Liver (tissue), 8 donors: ENCODE measurements at regions not wholly inside any gene's neighbourhood (a gene's known extent, or its start where the extent isn't known, plus 50 kb on each side); places are given as distances from the start of the nearest gene placed in this dataset.

Source experiments
- DNase-seq: peaks from one replicate; pipeline ENCODE4 v3.0.0-alpha.2; 2017; ENCODE audit warnings: low spot score
- H3K27ac ChIP-seq, 2 donors: one replicate each; pipeline ENCODE4 v1.7.0; 2013; ENCODE audit warnings: inconsistent platforms in 2 of 2, low read length in 2 of 2, control low read depth in 1 of 2, low read depth in 1 of 2, mild to moderate bottlenecking in 1 of 2
- H3K27me3 ChIP-seq, 4 donors: one replicate each; pipeline versions ENCODE4 v1.6.1 to v1.7.0; 2013; ENCODE audit warnings: low read length in 3 of 4, inconsistent platforms in 1 of 4, mild to moderate bottlenecking in 1 of 4, moderate library complexity in 1 of 4; ENCODE audit not compliant: control insufficient read depth in 4 of 4, insufficient read depth in 4 of 4
- H3K36me3 ChIP-seq, 4 donors: one replicate each; pipeline versions ENCODE4 v1.6.1 to v1.7.0; 2013; ENCODE audit warnings: low read length in 3 of 4, mild to moderate bottlenecking in 3 of 4, low read depth in 1 of 4, moderate library complexity in 1 of 4; ENCODE audit not compliant: control insufficient read depth in 4 of 4, insufficient read depth in 3 of 4
- H3K4me1 ChIP-seq, 4 donors: one replicate each; pipeline versions ENCODE4 v1.6.1 to v1.7.0; 2013; ENCODE audit warnings: low read length in 3 of 4, mild to moderate bottlenecking in 3 of 4, moderate library complexity in 1 of 4; ENCODE audit not compliant: control insufficient read depth in 4 of 4, insufficient read depth in 4 of 4
- H3K4me3 ChIP-seq, 3 donors: one replicate each; pipeline versions ENCODE4 v1.6.1 to v1.7.0; 2013; ENCODE audit warnings: low read length in 3 of 3, control low read depth in 1 of 3, low read depth in 1 of 3, mild to moderate bottlenecking in 1 of 3
- H3K9ac ChIP-seq, 2 donors: one replicate each; pipeline ENCODE4 v1.7.0; 2013; ENCODE audit warnings: low read length in 2 of 2, mild to moderate bottlenecking in 2 of 2, moderate library complexity in 2 of 2, control low read depth in 1 of 2, low read depth in 1 of 2
- H3K9me3 ChIP-seq, 4 donors: one replicate each; pipeline versions ENCODE4 v1.6.1 to v1.7.0; 2013; ENCODE audit warnings: low read length in 3 of 4; ENCODE audit not compliant: control insufficient read depth in 4 of 4
- EGR1 ChIP-seq, 2 donors: IDR thresholded peaks; 2 replicates each; pipeline ENCODE4 v1.6.1; 2016 to 2018; ENCODE audit warnings: antibody characterized with exemption in 2 of 2, low read depth in 2 of 2
- FOXA1 ChIP-seq: IDR thresholded peaks from 2 replicates; pipeline ENCODE4 v1.6.1; 2016; ENCODE audit warnings: antibody characterized with exemption
- FOXA2 ChIP-seq: IDR thresholded peaks from 2 replicates; pipeline ENCODE4 v1.6.1; 2016; ENCODE audit warnings: antibody characterized with exemption
- GABPA ChIP-seq, 2 donors: IDR thresholded peaks in 1 of 2; conservative IDR thresholded peaks in 1 of 2; 2 replicates each; pipeline ENCODE4 v1.6.1; 2016; ENCODE audit warnings: antibody characterized with exemption in 2 of 2, mild to moderate bottlenecking in 1 of 2, moderate library complexity in 1 of 2
- HNF4A ChIP-seq, 2 donors: conservative IDR thresholded peaks; 2 replicates each; pipeline ENCODE4 v1.6.1; 2016; ENCODE audit warnings: antibody characterized with exemption in 2 of 2, mild to moderate bottlenecking in 2 of 2
- HNF4G ChIP-seq: IDR thresholded peaks from 2 replicates; pipeline ENCODE4 v1.6.1; 2016; ENCODE audit warnings: antibody characterized with exemption
- JUND ChIP-seq, 2 donors: IDR thresholded peaks; 2 replicates each; pipeline ENCODE4 v1.6.1; 2016; ENCODE audit warnings: antibody characterized with exemption in 2 of 2
- NR2F2 ChIP-seq: IDR thresholded peaks from 2 replicates; pipeline ENCODE4 v1.6.1; 2016; ENCODE audit warnings: antibody characterized with exemption
- RAD21 ChIP-seq, 2 donors: IDR thresholded peaks; 2 replicates each; pipeline ENCODE4 v1.6.1; 2016; ENCODE audit warnings: antibody characterized with exemption in 2 of 2, mild to moderate bottlenecking in 2 of 2
- RXRA ChIP-seq, 2 donors: IDR thresholded peaks; 2 replicates each; pipeline ENCODE4 v1.6.1; 2017 to 2018; ENCODE audit warnings: antibody characterized with exemption in 2 of 2, mild to moderate bottlenecking in 1 of 2
- SP1 ChIP-seq: IDR thresholded peaks from 2 replicates; pipeline ENCODE4 v1.6.1; 2018; ENCODE audit warnings: antibody characterized with exemption, mild to moderate bottlenecking
- TAF1 ChIP-seq: conservative IDR thresholded peaks from 2 replicates; pipeline ENCODE4 v1.6.1; 2016; ENCODE audit warnings: antibody characterized with exemption, mild to moderate bottlenecking
- WGBS: extraction: QIAGEN DNeasy Blood & Tissue Kit; methylation state at CpG from one replicate; pipeline ENCODE4 v1.1.7; 2013; 5-methylcytosine and 5-hydroxymethylcytosine counted together
- TF ChIP-seq, protein P1 (sequence below): fragments of 150-350 bp; IDR thresholded peaks from 2 replicates; pipeline ENCODE4 v1.5.1; 2017; ENCODE audit warnings: improper control_type of control experiment, low read depth, low read length; ENCODE audit not compliant: missing input control
- TF ChIP-seq, protein P2 (sequence below): IDR thresholded peaks from 2 replicates; pipeline ENCODE4 v1.6.1; 2016; ENCODE audit warnings: antibody characterized with exemption
- TF ChIP-seq, protein P3 (sequence below): IDR thresholded peaks from 2 replicates; pipeline ENCODE4 v1.6.1; 2016; ENCODE audit warnings: antibody characterized with exemption
- TF ChIP-seq, protein P4 (sequence below): IDR thresholded peaks from 2 replicates; pipeline ENCODE4 v1.6.1; 2016; ENCODE audit warnings: antibody characterized with exemption
- TF ChIP-seq, protein P5 (sequence below): IDR thresholded peaks from 2 replicates; pipeline ENCODE4 v1.6.1; 2016; ENCODE audit warnings: antibody characterized with exemption, mild to moderate bottlenecking
- donor health status: healthy.
- donor health status: healthy.
- donor health status: healthy.
- donor health status: healthy.
- donor health status: healthy.

DNA sequence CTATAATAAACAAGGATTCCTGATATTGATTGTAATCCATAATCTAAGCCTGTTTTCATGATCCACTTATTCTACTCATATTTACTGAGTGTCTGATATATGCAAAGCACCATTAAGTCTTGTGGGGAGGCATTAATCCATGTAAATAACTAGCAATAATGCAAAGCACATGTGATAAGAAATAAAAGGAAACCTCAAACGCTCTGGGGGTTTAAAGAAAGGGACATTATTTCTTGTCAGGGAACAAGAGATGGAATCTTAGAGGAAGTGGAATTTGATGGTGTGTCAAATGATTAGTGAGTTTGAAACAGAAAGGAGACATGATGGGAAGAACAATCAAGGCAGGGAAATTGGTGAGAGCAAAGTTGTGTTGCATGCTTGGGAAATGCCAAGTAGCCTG is 57.4 kb upstream of the FLT1 start:
- Histone ChIP-seq H3K27ac (no peak overlapping the region), H3K27me3 (peaks cover 0 to 2% (median 0%) of the 10 kb centered on the region in 4 donors), H3K9ac (no peak overlapping the region), H3K4me3 (no peak overlapping the region), H3K36me3 (no peaks in the 10 kb centered on the region), H3K4me1 (no peaks in the 10 kb centered on the region), H3K9me3 (no peaks in the 10 kb centered on the region)
- 42% methylated on average over 1 of the region's 1 CpG for WGBS
- DNase-seq = no peak
- TF ChIP-seq, protein P1, sequence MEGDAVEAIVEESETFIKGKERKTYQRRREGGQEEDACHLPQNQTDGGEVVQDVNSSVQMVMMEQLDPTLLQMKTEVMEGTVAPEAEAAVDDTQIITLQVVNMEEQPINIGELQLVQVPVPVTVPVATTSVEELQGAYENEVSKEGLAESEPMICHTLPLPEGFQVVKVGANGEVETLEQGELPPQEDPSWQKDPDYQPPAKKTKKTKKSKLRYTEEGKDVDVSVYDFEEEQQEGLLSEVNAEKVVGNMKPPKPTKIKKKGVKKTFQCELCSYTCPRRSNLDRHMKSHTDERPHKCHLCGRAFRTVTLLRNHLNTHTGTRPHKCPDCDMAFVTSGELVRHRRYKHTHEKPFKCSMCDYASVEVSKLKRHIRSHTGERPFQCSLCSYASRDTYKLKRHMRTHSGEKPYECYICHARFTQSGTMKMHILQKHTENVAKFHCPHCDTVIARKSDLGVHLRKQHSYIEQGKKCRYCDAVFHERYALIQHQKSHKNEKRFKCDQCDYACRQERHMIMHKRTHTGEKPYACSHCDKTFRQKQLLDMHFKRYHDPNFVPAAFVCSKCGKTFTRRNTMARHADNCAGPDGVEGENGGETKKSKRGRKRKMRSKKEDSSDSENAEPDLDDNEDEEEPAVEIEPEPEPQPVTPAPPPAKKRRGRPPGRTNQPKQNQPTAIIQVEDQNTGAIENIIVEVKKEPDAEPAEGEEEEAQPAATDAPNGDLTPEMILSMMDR = no peak
- TF ChIP-seq, protein P2, sequence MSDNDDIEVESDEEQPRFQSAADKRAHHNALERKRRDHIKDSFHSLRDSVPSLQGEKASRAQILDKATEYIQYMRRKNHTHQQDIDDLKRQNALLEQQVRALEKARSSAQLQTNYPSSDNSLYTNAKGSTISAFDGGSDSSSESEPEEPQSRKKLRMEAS = no peak
- no peak for TF ChIP-seq FOXA1
- no peak for TF ChIP-seq RAD21 (IDR thresholded peaks at IDR 0.05)
- no peak for TF ChIP-seq FOXA2
- no peak for TF ChIP-seq NR2F2

DNA sequence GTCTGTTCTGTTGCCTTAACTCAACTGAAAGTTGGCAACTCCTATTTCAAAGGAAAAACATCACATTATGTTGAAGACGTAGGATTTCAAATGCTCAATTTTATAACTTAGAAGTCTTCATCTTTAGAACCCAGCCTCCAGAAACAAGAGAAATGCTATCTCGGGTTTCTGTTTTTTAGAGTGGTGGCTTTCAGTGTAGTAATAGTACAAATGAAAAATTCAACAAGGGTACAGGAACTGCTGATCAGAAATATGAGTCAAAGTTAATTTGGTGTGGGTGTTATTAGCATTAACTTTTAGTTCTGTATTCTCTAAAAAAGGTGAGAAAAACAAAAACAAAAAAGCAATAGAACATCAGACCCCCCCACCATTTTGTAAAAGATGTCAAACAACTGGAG is 56.6 kb upstream of the FLT1 start:
- H3K36me3 ChIP-seq = no peaks in the 10 kb centered on the region
- TF ChIP-seq HNF4A (conservative IDR thresholded peaks at IDR 0.05) = no peak
- no peak for TF ChIP-seq RXRA (IDR thresholded peaks at IDR 0.05)
- TF ChIP-seq, protein P2 = no peak
- no peak for TF ChIP-seq EGR1 (IDR thresholded peaks at IDR 0.05; ENCODE audit: low read depth in 2 of 2)
- TF ChIP-seq RAD21 (IDR thresholded peaks at IDR 0.05) = no peak
- TF ChIP-seq FOXA1 = no peak
- TF ChIP-seq, protein P3, sequence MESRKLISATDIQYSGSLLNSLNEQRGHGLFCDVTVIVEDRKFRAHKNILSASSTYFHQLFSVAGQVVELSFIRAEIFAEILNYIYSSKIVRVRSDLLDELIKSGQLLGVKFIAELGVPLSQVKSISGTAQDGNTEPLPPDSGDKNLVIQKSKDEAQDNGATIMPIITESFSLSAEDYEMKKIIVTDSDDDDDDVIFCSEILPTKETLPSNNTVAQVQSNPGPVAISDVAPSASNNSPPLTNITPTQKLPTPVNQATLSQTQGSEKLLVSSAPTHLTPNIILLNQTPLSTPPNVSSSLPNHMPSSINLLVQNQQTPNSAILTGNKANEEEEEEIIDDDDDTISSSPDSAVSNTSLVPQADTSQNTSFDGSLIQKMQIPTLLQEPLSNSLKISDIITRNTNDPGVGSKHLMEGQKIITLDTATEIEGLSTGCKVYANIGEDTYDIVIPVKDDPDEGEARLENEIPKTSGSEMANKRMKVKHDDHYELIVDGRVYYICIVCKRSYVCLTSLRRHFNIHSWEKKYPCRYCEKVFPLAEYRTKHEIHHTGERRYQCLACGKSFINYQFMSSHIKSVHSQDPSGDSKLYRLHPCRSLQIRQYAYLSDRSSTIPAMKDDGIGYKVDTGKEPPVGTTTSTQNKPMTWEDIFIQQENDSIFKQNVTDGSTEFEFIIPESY = no peak
- TF ChIP-seq NR2F2 = no peak
- TF ChIP-seq JUND (IDR thresholded peaks at IDR 0.05) = no peak
- TF ChIP-seq FOXA2 = no peak
- TF ChIP-seq, protein P4, sequence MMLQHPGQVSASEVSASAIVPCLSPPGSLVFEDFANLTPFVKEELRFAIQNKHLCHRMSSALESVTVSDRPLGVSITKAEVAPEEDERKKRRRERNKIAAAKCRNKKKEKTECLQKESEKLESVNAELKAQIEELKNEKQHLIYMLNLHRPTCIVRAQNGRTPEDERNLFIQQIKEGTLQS = no peak
- TF ChIP-seq, protein P1 = no peak
- TF ChIP-seq, protein P5, sequence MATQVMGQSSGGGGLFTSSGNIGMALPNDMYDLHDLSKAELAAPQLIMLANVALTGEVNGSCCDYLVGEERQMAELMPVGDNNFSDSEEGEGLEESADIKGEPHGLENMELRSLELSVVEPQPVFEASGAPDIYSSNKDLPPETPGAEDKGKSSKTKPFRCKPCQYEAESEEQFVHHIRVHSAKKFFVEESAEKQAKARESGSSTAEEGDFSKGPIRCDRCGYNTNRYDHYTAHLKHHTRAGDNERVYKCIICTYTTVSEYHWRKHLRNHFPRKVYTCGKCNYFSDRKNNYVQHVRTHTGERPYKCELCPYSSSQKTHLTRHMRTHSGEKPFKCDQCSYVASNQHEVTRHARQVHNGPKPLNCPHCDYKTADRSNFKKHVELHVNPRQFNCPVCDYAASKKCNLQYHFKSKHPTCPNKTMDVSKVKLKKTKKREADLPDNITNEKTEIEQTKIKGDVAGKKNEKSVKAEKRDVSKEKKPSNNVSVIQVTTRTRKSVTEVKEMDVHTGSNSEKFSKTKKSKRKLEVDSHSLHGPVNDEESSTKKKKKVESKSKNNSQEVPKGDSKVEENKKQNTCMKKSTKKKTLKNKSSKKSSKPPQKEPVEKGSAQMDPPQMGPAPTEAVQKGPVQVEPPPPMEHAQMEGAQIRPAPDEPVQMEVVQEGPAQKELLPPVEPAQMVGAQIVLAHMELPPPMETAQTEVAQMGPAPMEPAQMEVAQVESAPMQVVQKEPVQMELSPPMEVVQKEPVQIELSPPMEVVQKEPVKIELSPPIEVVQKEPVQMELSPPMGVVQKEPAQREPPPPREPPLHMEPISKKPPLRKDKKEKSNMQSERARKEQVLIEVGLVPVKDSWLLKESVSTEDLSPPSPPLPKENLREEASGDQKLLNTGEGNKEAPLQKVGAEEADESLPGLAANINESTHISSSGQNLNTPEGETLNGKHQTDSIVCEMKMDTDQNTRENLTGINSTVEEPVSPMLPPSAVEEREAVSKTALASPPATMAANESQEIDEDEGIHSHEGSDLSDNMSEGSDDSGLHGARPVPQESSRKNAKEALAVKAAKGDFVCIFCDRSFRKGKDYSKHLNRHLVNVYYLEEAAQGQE = no peak
- no peak for TF ChIP-seq GABPA (IDR thresholded peaks at IDR 0.05 in 1 of 2, conservative IDR thresholded peaks at IDR 0.05 in 1 of 2)
- TF ChIP-seq HNF4G = no peak
- TF ChIP-seq TAF1 = no peak
- no peak for TF ChIP-seq SP1
- 78% methylated on average over 2 of the region's 2 CpGs for WGBS
- H3K9ac ChIP-seq = no peak overlapping the region
- H3K4me1 ChIP-seq = no peaks in the 10 kb centered on the region
- DNase-seq = no peak
- peaks cover 0 to 2% (median 0%) of the 10 kb centered on the region in 4 donors for H3K27me3 ChIP-seq
- no peak overlapping the region for H3K27ac ChIP-seq
- no peaks in the 10 kb centered on the region for H3K9me3 ChIP-seq
- no peak overlapping the region for H3K4me3 ChIP-seq
